DOHH2 (cell line): ENCODE measurements at regions not wholly inside any gene's neighbourhood (a gene's known extent, or its start where the extent isn't known, plus 50 kb on each side); places are given as distances from the start of the nearest gene placed in this dataset.

ENCODE experiments used
- H3F3A ChIP-seq: fragments of 200-600 bp; sonication (generic), shearing (Covaris generic); 2 replicates; pipeline ENCODE4 v1.6.0; 2016; ENCODE audit warnings: antibody characterized with exemption, mild to moderate bottlenecking; ENCODE audit not compliant: control insufficient read depth, insufficient read depth
- H3K27ac ChIP-seq: fragments of 200-600 bp; sonication (generic); 2 replicates; pipeline ENCODE4 v1.5.1; 2014; ENCODE audit warnings: low read depth, mild to moderate bottlenecking, low read length, moderate library complexity
- H3K27me3 ChIP-seq: fragments of 200-600 bp; sonication (generic); 2 replicates; pipeline ENCODE4 v1.6.1; 2014; ENCODE audit warnings: mild to moderate bottlenecking, low read length, mixed read lengths; ENCODE audit not compliant: control insufficient read depth
- H3K36me3 ChIP-seq: fragments of 200-600 bp; sonication (generic); 2 replicates; pipeline ENCODE4 v1.6.1; 2014; ENCODE audit warnings: mild to moderate bottlenecking, low read length, moderate library complexity, mixed read lengths; ENCODE audit not compliant: control insufficient read depth
- H3K4me1 ChIP-seq: fragments of 200-600 bp; sonication (generic); 2 replicates; pipeline ENCODE4 v1.6.1; 2014; ENCODE audit warnings: mild to moderate bottlenecking, low read length, mixed read lengths; ENCODE audit not compliant: control insufficient read depth
- H3K4me2 ChIP-seq: fragments of 200-600 bp; sonication (generic); 2 replicates; pipeline ENCODE4 v1.6.0; 2014; ENCODE audit warnings: mild to moderate bottlenecking, low read length, moderate library complexity
- H3K4me3 ChIP-seq: fragments of 200-600 bp; sonication (generic); 2 replicates; pipeline ENCODE4 v1.5.1; 2014; ENCODE audit warnings: mild to moderate bottlenecking, low read length, mixed read lengths
- H3K79me2 ChIP-seq: fragments of 200-600 bp; sonication (generic); 2 replicates; pipeline ENCODE4 v1.6.1; 2014; ENCODE audit warnings: mild to moderate bottlenecking, low read length, mixed read lengths; ENCODE audit not compliant: control insufficient read depth
- H3K9me2 ChIP-seq: fragments of 200-600 bp; sonication (generic); replicated peaks from 2 replicates; pipeline ENCODE4 v1.6.1; 2014; ENCODE audit warnings: mild to moderate bottlenecking, low read length, mixed read lengths; ENCODE audit not compliant: control insufficient read depth
- H3K9me3 ChIP-seq: fragments of 200-600 bp; sonication (generic); 2 replicates; pipeline ENCODE4 v1.6.1; 2014; ENCODE audit warnings: antibody characterized with exemption, low read length, mixed read lengths; ENCODE audit not compliant: control insufficient read depth, insufficient read depth
- H4K20me1 ChIP-seq: fragments of 200-600 bp; sonication (generic); 2 replicates; pipeline ENCODE4 v1.6.0; 2014; ENCODE audit warnings: low read depth, mild to moderate bottlenecking, antibody characterized with exemption, low read length, moderate library complexity; ENCODE audit not compliant: control insufficient read depth, insufficient read depth
- EZH2phosphoT487 ChIP-seq: fragments of 200-600 bp; sonication (generic); IDR thresholded peaks from 2 replicates; pipeline ENCODE4 v1.6.1; 2017; ENCODE audit warnings: borderline replicate concordance, mild to moderate bottlenecking, antibody characterized with exemption, low read length, moderate library complexity, mixed read lengths
- TF ChIP-seq, protein P1 (sequence below): fragments of 200-600 bp; sonication (generic); IDR thresholded peaks from one replicate; pipeline ENCODE4 v1.5.1; 2014; ENCODE audit warnings: antibody characterized with exemption, mild to moderate bottlenecking, low read depth, low read length; ENCODE audit not compliant: poor library complexity, severe bottlenecking

- Histone ChIP-seq H3K4me1 (no peaks in the 10 kb centered on the region), H4K20me1 (no peaks in the 10 kb centered on the region), H3K9me2 (no peaks in the 10 kb centered on the region), H3K79me2 (no peaks in the 10 kb centered on the region), H3K4me3 (no peak overlapping the region), H3K9me3 (peaks cover 6% of the 10 kb centered on the region; the same call in 1 of the 2 replicates), H3K36me3 (no peaks in the 10 kb centered on the region), H3F3A (no peaks in the 10 kb centered on the region), H3K27ac (no peak overlapping the region), H3K4me2 (no peak overlapping the region), H3K27me3 (peaks cover 6% of the 10 kb centered on the region; the same call in 1 of the 2 replicates)
- no peak for TF ChIP-seq EZH2phosphoT487
- TF ChIP-seq, protein P1, sequence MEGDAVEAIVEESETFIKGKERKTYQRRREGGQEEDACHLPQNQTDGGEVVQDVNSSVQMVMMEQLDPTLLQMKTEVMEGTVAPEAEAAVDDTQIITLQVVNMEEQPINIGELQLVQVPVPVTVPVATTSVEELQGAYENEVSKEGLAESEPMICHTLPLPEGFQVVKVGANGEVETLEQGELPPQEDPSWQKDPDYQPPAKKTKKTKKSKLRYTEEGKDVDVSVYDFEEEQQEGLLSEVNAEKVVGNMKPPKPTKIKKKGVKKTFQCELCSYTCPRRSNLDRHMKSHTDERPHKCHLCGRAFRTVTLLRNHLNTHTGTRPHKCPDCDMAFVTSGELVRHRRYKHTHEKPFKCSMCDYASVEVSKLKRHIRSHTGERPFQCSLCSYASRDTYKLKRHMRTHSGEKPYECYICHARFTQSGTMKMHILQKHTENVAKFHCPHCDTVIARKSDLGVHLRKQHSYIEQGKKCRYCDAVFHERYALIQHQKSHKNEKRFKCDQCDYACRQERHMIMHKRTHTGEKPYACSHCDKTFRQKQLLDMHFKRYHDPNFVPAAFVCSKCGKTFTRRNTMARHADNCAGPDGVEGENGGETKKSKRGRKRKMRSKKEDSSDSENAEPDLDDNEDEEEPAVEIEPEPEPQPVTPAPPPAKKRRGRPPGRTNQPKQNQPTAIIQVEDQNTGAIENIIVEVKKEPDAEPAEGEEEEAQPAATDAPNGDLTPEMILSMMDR: no peak
Measured at GRCh38 chr15:75136758-75137157, 64.9 kb upstream of the C15orf39 start.

GRCh38 chr15:75138016-75138999 is 63.4 kb upstream of the C15orf39 start:
- Histone ChIP-seq H3F3A (no peaks in the 10 kb centered on the region), H3K4me2 (no peak overlapping the region), H3K9me2 (no peaks in the 10 kb centered on the region), H3K27ac (no peak overlapping the region), H3K79me2 (no peaks in the 10 kb centered on the region), H3K36me3 (no peaks in the 10 kb centered on the region), H3K9me3 (peaks cover 20% of the 10 kb centered on the region), H4K20me1 (no peaks in the 10 kb centered on the region), H3K4me3 (no peak overlapping the region), H3K27me3 (peaks cover 6% of the 10 kb centered on the region; the same call in 1 of the 2 replicates), H3K4me1 (no peaks in the 10 kb centered on the region)
- TF ChIP-seq, protein P1: no peak
- no peak for TF ChIP-seq EZH2phosphoT487

DNA sequence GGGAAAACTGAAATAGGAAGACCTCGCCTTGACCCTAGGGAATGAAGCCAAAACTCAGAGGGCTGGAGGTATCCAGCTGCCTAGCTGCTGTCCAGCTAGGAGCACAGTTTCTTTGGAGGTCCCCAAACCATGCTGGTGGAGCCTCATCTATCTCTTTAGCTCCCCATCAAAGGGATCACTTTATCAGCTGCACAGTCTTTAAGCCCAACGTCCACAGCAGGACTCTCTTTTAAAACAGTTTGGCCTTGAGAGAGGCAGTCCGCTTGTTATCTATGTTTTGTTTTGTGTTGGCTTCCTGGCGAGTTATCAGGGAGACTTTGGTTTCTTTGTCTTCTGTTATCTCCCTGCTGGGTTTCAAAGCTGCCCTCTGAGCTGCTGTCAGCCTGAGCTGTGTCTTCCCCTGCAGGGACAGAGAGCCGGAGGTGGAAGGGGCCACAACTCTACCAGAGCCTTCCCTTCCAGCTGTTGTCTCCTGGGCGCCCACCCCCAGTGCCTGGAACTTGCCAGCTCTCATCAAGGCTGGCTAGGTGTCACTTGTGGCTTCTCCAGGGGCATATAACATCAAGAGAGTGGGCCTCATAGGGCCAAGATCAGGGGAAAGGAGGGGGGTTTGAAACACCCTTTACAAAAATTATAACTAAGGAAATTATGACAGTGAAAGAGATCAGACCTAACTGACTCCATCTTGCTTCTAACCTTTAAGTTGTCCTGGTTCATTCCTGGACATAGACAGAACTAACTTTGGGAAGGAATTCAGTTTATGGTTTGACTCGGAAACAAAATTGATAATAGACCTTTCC is 61.4 kb upstream of the C15orf39 start:
- peaks cover 38% of the 10 kb centered on the region for H3K9me3 ChIP-seq
- H3K27me3 ChIP-seq: peaks cover 6% of the 10 kb centered on the region; the same call in 1 of the 2 replicates
- no peak overlapping the region for H3K4me2 ChIP-seq
- no peaks in the 10 kb centered on the region for H3K79me2 ChIP-seq
- no peak overlapping the region for H3K4me3 ChIP-seq
- no peaks in the 10 kb centered on the region for H3K4me1 ChIP-seq
- H3F3A ChIP-seq: no peaks in the 10 kb centered on the region
- no peak for TF ChIP-seq EZH2phosphoT487
- TF ChIP-seq, protein P1: no peak
- no peaks in the 10 kb centered on the region for H4K20me1 ChIP-seq
- no peaks in the 10 kb centered on the region for H3K9me2 ChIP-seq
- no peaks in the 10 kb centered on the region for H3K36me3 ChIP-seq
- H3K27ac ChIP-seq: no peak overlapping the region
